Tibial nerve (tissue), 4 donors: ENCODE measurements at regions not wholly inside any gene's neighbourhood (a gene's known extent, or its start where the extent isn't known, plus 50 kb on each side); places are given as distances from the start of the nearest gene placed in this dataset.

Source experiments
- CTCF ChIP-seq, 5 experiments: fragments of 200-600 bp in 3 of 5; fragments of 450-650 bp in 2 of 5; sonication (generic) in 3 of 5; IDR thresholded peaks; one replicate each; pipeline ENCODE4 v1.5.1; 2016 to 2019; ENCODE audit warnings: antibody characterized with exemption in 5 of 5, mild to moderate bottlenecking in 3 of 5, moderate library complexity in 2 of 5
- EP300 ChIP-seq, 2 donors: sonication (generic); formaldehyde crosslinking; IDR thresholded peaks; one replicate each; pipeline ENCODE4 v1.6.1; 2017; ENCODE audit warnings: antibody characterized with exemption in 2 of 2, mild to moderate bottlenecking in 1 of 2
- POLR2A ChIP-seq, 2 donors: fragments of 450-650 bp; IDR thresholded peaks; one replicate each; pipeline ENCODE4 v1.6.1; 2017; ENCODE audit warnings: antibody characterized with exemption in 2 of 2, mild to moderate bottlenecking in 2 of 2, moderate library complexity in 2 of 2

DNA sequence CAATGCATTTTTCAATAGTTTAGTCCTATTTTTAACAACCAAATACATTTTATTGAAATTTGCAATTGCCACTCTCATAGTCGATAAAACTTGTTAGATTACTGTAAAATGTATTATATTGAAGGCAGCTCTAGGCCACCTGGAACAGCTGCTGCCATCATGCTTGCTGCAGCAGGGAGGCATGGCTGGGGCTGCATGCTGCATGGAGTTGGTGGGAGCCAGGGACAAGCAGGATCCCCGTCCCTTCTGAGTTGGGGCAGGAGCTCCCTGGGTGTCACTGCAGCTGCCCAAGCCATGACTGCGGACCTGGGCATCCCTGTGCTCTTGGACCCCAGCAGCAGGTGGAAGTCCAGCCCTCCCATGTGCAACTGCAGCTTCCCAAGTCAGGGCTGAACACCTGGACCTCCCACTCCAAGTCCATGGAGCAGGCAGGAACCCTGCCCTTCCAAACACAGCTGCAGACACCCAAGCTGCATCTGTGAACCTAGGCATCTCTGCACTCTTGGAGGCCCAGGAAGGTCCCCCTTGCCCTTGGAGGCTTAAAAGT is 742.0 kb downstream of the ZBBX start:
- TF ChIP-seq CTCF (IDR thresholded peaks at IDR 0.05) (no peak), EP300 (IDR thresholded peaks at IDR 0.05) (no peak), POLR2A (IDR thresholded peaks at IDR 0.05) (no peak)
